GM23248 (cell line): ENCODE measurements at regions not wholly inside any gene's neighbourhood (a gene's known extent, or its start where the extent isn't known, plus 50 kb on each side); places are given as distances from the start of the nearest gene placed in this dataset.
"Not testable (repeated sequence)": the region's sequence is repeated elsewhere in the genome, so short reads cannot be mapped to it uniquely, and the experiment has no call there.

Experiments used
- EZH2 ChIP-seq: fragments of 200-600 bp; sonication (generic); IDR thresholded peaks from 2 replicates; pipeline ENCODE4 v1.6.1; 2018; ENCODE audit warnings: antibody characterized with exemption, mild to moderate bottlenecking; ENCODE audit not compliant: insufficient read depth, poor library complexity, severe bottlenecking
- EZH2phosphoT487 ChIP-seq: fragments of 200-600 bp; sonication (generic); IDR thresholded peaks from 2 replicates; pipeline ENCODE4 v1.6.1; 2018; ENCODE audit warnings: antibody characterized with exemption, moderate library complexity, mild to moderate bottlenecking, low read depth; ENCODE audit not compliant: insufficient read depth

GRCh38 chr2:36179668-36180269 is 175.8 kb upstream of the CRIM1 start:
- TF ChIP-seq EZH2phosphoT487, EZH2: not testable (repeated sequence)
